Trophoblast cell (in vitro differentiated cells and primary cell): ENCODE measurements at regions not wholly inside any gene's neighbourhood (a gene's known extent, or its start where the extent isn't known, plus 50 kb on each side); places are given as distances from the start of the nearest gene placed in this dataset.

ENCODE experiments used
- DNase-seq, 2 donors: peaks; one replicate each; pipeline ENCODE4 v3.0.0-alpha.2; 2016
- H2AFZ ChIP-seq: 2 replicates; pipeline ENCODE4 v1.6.1; 2013; ENCODE audit warnings: low read length, moderate library complexity, mild to moderate bottlenecking; ENCODE audit not compliant: insufficient read depth, poor library complexity
- H2AK5ac ChIP-seq: 2 replicates; pipeline ENCODE4 v1.6.1; 2013; ENCODE audit warnings: mild to moderate bottlenecking, low read length
- H2BK120ac ChIP-seq: 2 replicates; pipeline ENCODE4 v1.6.1; 2013; ENCODE audit warnings: low read length, mild to moderate bottlenecking, moderate library complexity; ENCODE audit not compliant: insufficient read depth, poor library complexity
- H2BK12ac ChIP-seq: 2 replicates; pipeline ENCODE4 v1.6.1; 2013; ENCODE audit warnings: mild to moderate bottlenecking, low read length, moderate library complexity
- H2BK5ac ChIP-seq: 2 replicates; pipeline ENCODE4 v1.6.1; 2013; ENCODE audit warnings: low read length, low read depth, moderate library complexity, mild to moderate bottlenecking; ENCODE audit not compliant: poor library complexity
- H3K14ac ChIP-seq: 2 replicates; pipeline ENCODE4 v1.6.1; 2013; ENCODE audit warnings: mild to moderate bottlenecking, low read length
- H3K18ac ChIP-seq: 2 replicates; pipeline ENCODE4 v1.6.1; 2013; ENCODE audit warnings: mild to moderate bottlenecking, low read length
- H3K23ac ChIP-seq: 2 replicates; pipeline ENCODE4 v1.6.1; 2013; ENCODE audit warnings: low read length
- H3K27ac ChIP-seq: 2 replicates; pipeline ENCODE4 v1.5.1; 2013; ENCODE audit warnings: low read depth, mild to moderate bottlenecking, inconsistent platforms, low read length, moderate library complexity
- H3K27me3 ChIP-seq: 2 replicates; pipeline ENCODE4 v1.6.1; 2013; ENCODE audit warnings: inconsistent platforms, mild to moderate bottlenecking, low read length, moderate library complexity; ENCODE audit not compliant: insufficient read depth
- H3K36me3 ChIP-seq, 2 experiments: 1 replicate in 1 of 2; 2 replicates in 1 of 2; pipeline ENCODE4 v1.6.1; 2013; ENCODE audit warnings: low read length in 2 of 2, mild to moderate bottlenecking in 2 of 2, moderate library complexity in 1 of 2; ENCODE audit not compliant: insufficient read depth in 2 of 2, control insufficient read depth in 1 of 2
- H3K4ac ChIP-seq: 2 replicates; pipeline ENCODE4 v1.6.1; 2013; ENCODE audit warnings: low read depth, mild to moderate bottlenecking, low read length, moderate library complexity
- H3K4me1 ChIP-seq, 2 experiments: 1 replicate in 1 of 2; 2 replicates in 1 of 2; pipeline ENCODE4 v1.6.1; 2013; ENCODE audit warnings: low read length in 2 of 2, mild to moderate bottlenecking in 2 of 2, moderate library complexity in 1 of 2; ENCODE audit not compliant: insufficient read depth in 2 of 2, control insufficient read depth in 1 of 2
- H3K4me2 ChIP-seq: 2 replicates; pipeline ENCODE4 v1.6.1; 2013; ENCODE audit warnings: inconsistent platforms, mild to moderate bottlenecking, low read length, moderate library complexity
- H3K4me3 ChIP-seq: 2 replicates; pipeline ENCODE4 v1.5.1; 2013; ENCODE audit warnings: mild to moderate bottlenecking, low read depth, low read length, inconsistent platforms
- H3K79me1 ChIP-seq: one replicate; pipeline ENCODE4 v1.6.1; 2013; ENCODE audit warnings: low read length
- H3K79me2 ChIP-seq: 2 replicates; pipeline ENCODE4 v1.6.1; 2013; ENCODE audit warnings: low read length, mild to moderate bottlenecking; ENCODE audit not compliant: control insufficient read depth, insufficient read depth, poor library complexity
- H3K9ac ChIP-seq: 2 replicates; pipeline ENCODE4 v1.6.1; 2013; ENCODE audit warnings: mild to moderate bottlenecking, low read length
- H3K9me3 ChIP-seq: 2 replicates; pipeline ENCODE4 v1.6.1; 2013; ENCODE audit warnings: low read depth, mild to moderate bottlenecking, control low read depth, inconsistent platforms, low read length; ENCODE audit not compliant: insufficient read depth
- H4K12ac ChIP-seq: 2 replicates; pipeline ENCODE4 v1.6.1; 2013; ENCODE audit warnings: low read depth, mild to moderate bottlenecking, low read length, moderate library complexity
- H4K8ac ChIP-seq: 2 replicates; pipeline ENCODE4 v1.6.1; 2013; ENCODE audit warnings: low read depth, mild to moderate bottlenecking, low read length, moderate library complexity
- H4K91ac ChIP-seq: one replicate; pipeline ENCODE4 v1.6.1; 2013; ENCODE audit warnings: low read depth, mild to moderate bottlenecking, low read length, moderate library complexity
- whole genome bisulfite sequencing: extraction: QIAGEN DNeasy Blood & Tissue Kit; methylation state at CpG from one replicate; pipeline ENCODE4 v1.1.7; 2013; ENCODE audit warnings: missing lambda C conversion rate; ENCODE audit not compliant: insufficient read length, insufficient coverage; ENCODE audit errors: extremely low coverage; 5-methylcytosine and 5-hydroxymethylcytosine counted together

DNA sequence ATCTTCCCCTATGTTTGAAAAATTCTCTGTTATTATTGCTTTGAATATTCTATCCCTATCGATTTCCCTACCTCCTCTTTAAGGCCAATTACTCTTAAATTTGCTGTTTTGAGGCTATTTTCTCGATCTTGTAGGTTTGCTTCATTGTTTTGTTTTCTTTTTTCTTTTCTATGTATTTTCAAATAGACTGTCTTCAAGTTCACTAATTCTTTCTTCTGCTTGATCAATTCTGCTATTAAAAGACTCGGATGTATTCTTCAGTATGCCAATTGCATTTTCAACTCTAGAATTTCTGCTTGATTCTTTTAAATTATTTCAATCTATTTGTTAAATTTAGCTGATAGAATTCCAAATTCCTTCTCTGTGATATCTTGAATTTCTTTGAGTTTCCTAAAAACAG is 144.0 kb upstream of the NANOGP8 start:
- Histone ChIP-seq H3K4me2 (no peak overlapping the region), H3K27ac (no peak overlapping the region), H2AFZ (no peak overlapping the region), H3K14ac (no peak overlapping the region), H2BK5ac (no peak overlapping the region), H3K9me3 (peaks cover 3% of the 10 kb centered on the region), H2AK5ac (no peak overlapping the region), H2BK12ac (no peak overlapping the region), H3K18ac (no peak overlapping the region), H3K9ac (no peak overlapping the region), H4K91ac (no peak overlapping the region), H4K8ac (no peak overlapping the region), H3K36me3 (no peaks in the 10 kb centered on the region), H4K12ac (no peak overlapping the region), H3K79me1 (no peaks in the 10 kb centered on the region), H3K23ac (no peak overlapping the region), H3K79me2 (no peaks in the 10 kb centered on the region), H3K4ac (no peak overlapping the region), H2BK120ac (no peak overlapping the region), H3K27me3 (no peaks in the 10 kb centered on the region), H3K4me1 (no peaks in the 10 kb centered on the region), H3K4me3 (no peak overlapping the region)
- no CpG with 5 or more reads among the region's 3 CpGs for WGBS
- no peak for DNase-seq

DNA sequence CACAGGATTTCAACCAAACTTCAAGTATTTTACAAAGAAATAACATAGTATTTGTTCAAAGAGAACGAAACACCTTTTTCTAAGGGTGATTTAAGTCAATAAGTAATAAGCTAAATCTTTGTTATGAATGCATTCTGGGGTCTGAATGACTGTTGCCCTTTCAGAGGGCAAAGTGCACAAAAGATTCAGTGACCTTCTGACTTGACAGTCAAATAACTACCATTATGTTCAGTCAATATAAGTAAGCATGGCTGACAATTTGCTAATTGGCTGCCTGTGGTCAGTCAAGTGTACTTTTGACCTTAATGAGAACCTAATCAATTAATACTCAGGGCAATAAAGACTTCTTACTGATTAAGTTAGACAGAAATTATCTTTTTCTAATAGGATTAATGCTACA is 133.1 kb upstream of the NANOGP8 start:
- Histone ChIP-seq H2AK5ac (no peak overlapping the region), H2BK120ac (no peak overlapping the region), H3K4ac (no peak overlapping the region), H3K27me3 (no peaks in the 10 kb centered on the region), H3K23ac (no peak overlapping the region), H3K4me2 (no peak overlapping the region), H4K91ac (no peak overlapping the region), H3K4me3 (no peak overlapping the region), H3K36me3 (no peaks in the 10 kb centered on the region), H4K8ac (no peak overlapping the region), H2BK12ac (no peak overlapping the region), H3K14ac (no peak overlapping the region), H3K27ac (no peak overlapping the region), H4K12ac (no peak overlapping the region), H3K18ac (no peak overlapping the region), H2AFZ (no peak overlapping the region), H3K9ac (no peak overlapping the region), H2BK5ac (no peak overlapping the region), H3K9me3 (no peaks in the 10 kb centered on the region), H3K4me1 (no peaks in the 10 kb centered on the region), H3K79me1 (no peaks in the 10 kb centered on the region), H3K79me2 (no peaks in the 10 kb centered on the region)
- no CpG with 5 or more reads among the region's 1 CpG for WGBS
- DNase-seq, result no peak

- no peak overlapping the region for H3K14ac ChIP-seq
- H3K4ac ChIP-seq, result no peak overlapping the region
- H2AFZ ChIP-seq, result no peak overlapping the region
- no peak overlapping the region for H3K9ac ChIP-seq
- H2BK120ac ChIP-seq, result no peak overlapping the region
- no peaks in the 10 kb centered on the region for H3K27me3 ChIP-seq
- H3K4me2 ChIP-seq, result no peak overlapping the region
- H3K79me2 ChIP-seq, result no peaks in the 10 kb centered on the region
- H3K9me3 ChIP-seq, result no peaks in the 10 kb centered on the region
- no peak overlapping the region for H4K91ac ChIP-seq
- H3K27ac ChIP-seq, result no peak overlapping the region
- H3K18ac ChIP-seq, result no peak overlapping the region
- no peak overlapping the region for H4K8ac ChIP-seq
- H2BK12ac ChIP-seq, result no peak overlapping the region
- no peak overlapping the region for H3K23ac ChIP-seq
- no peak for DNase-seq
- no peaks in the 10 kb centered on the region for H3K36me3 ChIP-seq
- H2AK5ac ChIP-seq, result no peak overlapping the region
- H2BK5ac ChIP-seq, result no peak overlapping the region
- no peaks in the 10 kb centered on the region for H3K79me1 ChIP-seq
- no peak overlapping the region for H4K12ac ChIP-seq
- no peaks in the 10 kb centered on the region for H3K4me1 ChIP-seq
- H3K4me3 ChIP-seq, result no peak overlapping the region
These were observed 130.0 kb upstream of the NANOGP8 start for GRCh38 chr15:35215093-35215492.

DNA sequence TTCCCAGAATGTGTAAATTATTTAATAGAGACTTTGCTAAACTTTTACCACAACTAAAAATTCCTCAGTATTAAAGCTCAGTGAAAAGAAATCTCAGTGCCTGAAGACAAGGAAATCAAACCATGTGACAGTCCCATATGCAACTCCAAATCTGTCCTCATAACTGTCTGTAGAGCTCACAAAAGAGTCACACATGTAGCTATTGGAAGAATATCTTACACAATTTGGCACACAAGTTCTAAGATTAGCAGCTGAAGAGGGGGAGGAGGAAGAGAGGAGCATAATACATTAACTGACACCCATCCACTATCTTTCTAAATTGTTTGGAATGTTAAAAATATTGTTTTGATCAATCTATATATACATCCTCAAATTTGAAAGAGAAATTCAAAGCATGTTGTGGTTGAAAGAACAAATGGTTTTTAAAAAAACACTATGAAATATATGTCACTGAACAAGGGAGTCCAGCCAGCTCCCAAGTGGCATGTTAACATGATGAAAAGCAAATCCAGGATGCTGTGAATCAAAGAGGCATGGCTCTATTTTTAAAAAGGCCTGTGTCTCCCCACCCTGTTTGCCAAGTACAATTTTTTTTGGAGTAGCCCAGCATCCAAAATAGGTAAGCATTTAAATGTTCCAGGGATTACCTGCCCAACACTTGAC is 126.3 kb upstream of the NANOGP8 start:
- Histone ChIP-seq H3K36me3 (no peaks in the 10 kb centered on the region), H3K79me1 (no peaks in the 10 kb centered on the region), H3K4me1 (no peaks in the 10 kb centered on the region), H3K4ac (no peak overlapping the region), H3K79me2 (no peaks in the 10 kb centered on the region), H3K18ac (no peak overlapping the region), H2BK120ac (no peak overlapping the region), H4K8ac (no peak overlapping the region), H2AK5ac (no peak overlapping the region), H3K14ac (no peak overlapping the region), H3K4me3 (no peak overlapping the region), H2AFZ (no peak overlapping the region), H3K27ac (no peak overlapping the region), H3K27me3 (no peaks in the 10 kb centered on the region), H4K91ac (no peak overlapping the region), H2BK12ac (no peak overlapping the region), H3K23ac (no peak overlapping the region), H3K9me3 (no peaks in the 10 kb centered on the region), H3K9ac (no peak overlapping the region), H2BK5ac (no peak overlapping the region), H4K12ac (no peak overlapping the region), H3K4me2 (no peak overlapping the region)
- DNase-seq, result no peak
